Testis (tissue), 2 donors: ENCODE measurements at regions not wholly inside any gene's neighbourhood (a gene's known extent, or its start where the extent isn't known, plus 50 kb on each side); places are given as distances from the start of the nearest gene placed in this dataset.

Experiments
- CTCF ChIP-seq, 3 experiments: fragments of 450-650 bp in 2 of 3; fragments of 200-600 bp in 1 of 3; sonication (generic) in 1 of 3; IDR thresholded peaks; one replicate each; pipeline ENCODE4 v1.5.1; 2016 to 2019; ENCODE audit warnings: antibody characterized with exemption in 3 of 3, mild to moderate bottlenecking in 2 of 3, moderate library complexity in 1 of 3
- POLR2A ChIP-seq: fragments of 450-650 bp; IDR thresholded peaks from one replicate; pipeline ENCODE4 v1.6.1; 2017; ENCODE audit warnings: antibody characterized with exemption, mild to moderate bottlenecking, moderate library complexity

GRCh38 chr10:123377883-123378282 is 223.7 kb downstream of the BUB3 start:
- no peak for TF ChIP-seq POLR2A
- no peak for TF ChIP-seq CTCF (IDR thresholded peaks at IDR 0.05)
